H1 (cell line): ENCODE measurements at regions not wholly inside any gene's neighbourhood (a gene's known extent, or its start where the extent isn't known, plus 50 kb on each side); places are given as distances from the start of the nearest gene placed in this dataset.

Source experiments
- CTCF ChIA-PET: fragments of 300-600 bp; sonication (Branson Sonifier 250); formaldehyde crosslinking; loops from one replicate; lab custom pipeline; 2021; ENCODE audit not compliant: partially characterized antibody; lab: Charles Lee
- POLR2A ChIA-PET: fragments of 300-600 bp; sonication (Branson Sonifier 250); formaldehyde crosslinking; loops from one replicate; lab custom pipeline; 2021; ENCODE audit warnings: inconsistent platforms; ENCODE audit not compliant: partially characterized antibody; lab: Charles Lee
- DNase-seq, 2 experiments: peaks; one replicate each; pipeline versions ENCODE4 v3.0.0 to v3.0.0-alpha.2; 2010 to 2022; ENCODE audit warnings: low spot score in 2 of 2, low read depth in 1 of 2, mixed read lengths in 1 of 2
- FAIRE-seq: peaks from 2 replicates; lab custom pipeline; 2011; peaks lifted over from hg19 to GRCh38; lab: Jason Lieb, UNC
- H2AFZ ChIP-seq: 2 replicates; pipeline ENCODE4 v1.8.1; 2012; ENCODE audit warnings: low read length, inconsistent platforms
- H2AK5ac ChIP-seq: 2 replicates; pipeline ENCODE4 v1.6.1; 2013; ENCODE audit warnings: low read depth, low read length
- H2BK120ac ChIP-seq: replicated peaks from 2 replicates; pipeline ENCODE3; 2013; ENCODE audit warnings: low read depth, low read length, inconsistent platforms
- H2BK12ac ChIP-seq: 2 replicates; pipeline ENCODE4 v1.6.1; 2013; ENCODE audit warnings: low read depth, low read length
- H2BK15ac ChIP-seq: 2 replicates; pipeline ENCODE4 v1.6.1; 2013; ENCODE audit warnings: low read length
- H2BK20ac ChIP-seq: 2 replicates; pipeline ENCODE4 v1.6.1; 2013; ENCODE audit warnings: low read length
- H2BK5ac ChIP-seq: 2 replicates; pipeline ENCODE4 v1.6.1; 2013; ENCODE audit warnings: low read depth, low read length
- H3K14ac ChIP-seq: 2 replicates; pipeline ENCODE4 v1.6.1; 2013; ENCODE audit warnings: inconsistent platforms; ENCODE audit not compliant: insufficient read length
- H3K18ac ChIP-seq: 2 replicates; pipeline ENCODE4 v1.6.1; 2013; ENCODE audit warnings: low read length; ENCODE audit errors: extremely low read depth
- H3K23ac ChIP-seq: 2 replicates; pipeline ENCODE4 v1.6.1; 2013; ENCODE audit warnings: inconsistent platforms; ENCODE audit not compliant: insufficient read length
- H3K23me2 ChIP-seq: 2 replicates; pipeline ENCODE4 v1.6.1; 2013; ENCODE audit warnings: low read depth, low read length
- H3K27ac ChIP-seq: 2 replicates; pipeline ENCODE4 v1.6.1; 2011; ENCODE audit warnings: low read depth, low read length, inconsistent platforms
- H3K27me3 ChIP-seq, 4 experiments: replicated peaks in 1 of 4; 1 replicate in 1 of 4; 2 replicates in 3 of 4; pipeline versions ENCODE4 v1.6.1 to v1.8.1; 2011 to 2013; ENCODE audit warnings: low read length in 3 of 4, mild to moderate bottlenecking in 3 of 4, inconsistent platforms in 2 of 4, mixed read lengths in 2 of 4, moderate library complexity in 1 of 4; ENCODE audit not compliant: control insufficient read depth in 3 of 4, insufficient read depth in 3 of 4; ENCODE audit errors: extremely low read depth in 1 of 4
- H3K36me3 ChIP-seq, 4 experiments: 2 replicates each; pipeline versions ENCODE4 v1.6.1 to v1.8.1; 2011 to 2013; ENCODE audit warnings: mild to moderate bottlenecking in 4 of 4, low read length in 3 of 4, moderate library complexity in 2 of 4, control low read depth in 1 of 4, inconsistent platforms in 1 of 4; ENCODE audit not compliant: insufficient read depth in 4 of 4, control insufficient read depth in 2 of 4
- H3K4ac ChIP-seq: replicated peaks from 2 replicates; pipeline ENCODE3; 2013; ENCODE audit warnings: low read length, low read depth, mixed read lengths, inconsistent platforms; ENCODE audit not compliant: insufficient read length
- H3K4me1 ChIP-seq, 4 experiments: replicated peaks in 1 of 4; 1 replicate in 1 of 4; 2 replicates in 3 of 4; pipeline versions ENCODE4 v1.6.1 to v1.8.1; 2011 to 2013; ENCODE audit warnings: low read length in 3 of 4, inconsistent platforms in 2 of 4, mixed read lengths in 1 of 4; ENCODE audit not compliant: insufficient read depth in 4 of 4, control insufficient read depth in 3 of 4
- H3K4me2 ChIP-seq, 2 experiments: 2 replicates each; pipeline versions ENCODE4 v1.6.1 to v1.8.1; 2011 to 2013; ENCODE audit warnings: low read depth in 2 of 2, low read length in 2 of 2, control low read depth in 1 of 2, inconsistent platforms in 1 of 2, mild to moderate bottlenecking in 1 of 2; ENCODE audit not compliant: insufficient read depth in 1 of 2
- H3K4me3 ChIP-seq, 4 experiments: fragments of 200-600, 300-600 bp in 1 of 4; sonication (generic), shearing (Covaris generic), sonication (Bioruptor Twin) in 1 of 4; 2 replicates each; pipeline versions ENCODE4 v1.5.1 to v1.8.1; 2011 to 2016; ENCODE audit warnings: low read length in 4 of 4, low read depth in 3 of 4, control low read depth in 2 of 4, inconsistent platforms in 2 of 4, mild to moderate bottlenecking in 2 of 4, mixed read lengths in 1 of 4, moderate library complexity in 1 of 4; ENCODE audit not compliant: insufficient read depth in 2 of 4; ENCODE audit errors: extremely low read depth in 1 of 4
- H3K56ac ChIP-seq: replicated peaks from 2 replicates; pipeline ENCODE3; 2013; ENCODE audit warnings: low read depth, mild to moderate bottlenecking, mixed read lengths, low read length, inconsistent platforms; ENCODE audit not compliant: insufficient read length
- H3K79me1 ChIP-seq: 2 replicates; pipeline ENCODE4 v1.6.1; 2013; ENCODE audit warnings: low read depth, low read length, control low read depth
- H3K79me2 ChIP-seq, 2 experiments: 2 replicates each; pipeline versions ENCODE4 v1.6.1 to v1.8.1; 2012 to 2013; ENCODE audit warnings: low read length in 2 of 2, mild to moderate bottlenecking in 2 of 2, inconsistent platforms in 1 of 2; ENCODE audit not compliant: insufficient read depth in 2 of 2, control insufficient read depth in 1 of 2
- H3K9ac ChIP-seq, 4 experiments: replicated peaks in 1 of 4; 1 replicate in 1 of 4; 2 replicates in 3 of 4; pipeline versions ENCODE4 v1.6.1 to v1.8.1; 2011 to 2013; ENCODE audit warnings: low read depth in 3 of 4, low read length in 3 of 4, control low read depth in 2 of 4, mild to moderate bottlenecking in 2 of 4, moderate library complexity in 2 of 4, inconsistent platforms in 1 of 4; ENCODE audit errors: extremely low read depth in 1 of 4
- H3K9me3 ChIP-seq, 2 experiments: 2 replicates each; pipeline versions ENCODE4 v1.6.1 to v1.8.1; 2012 to 2013; ENCODE audit warnings: mild to moderate bottlenecking in 2 of 2, moderate library complexity in 2 of 2, control low read depth in 1 of 2, inconsistent platforms in 1 of 2, low read depth in 1 of 2, low read length in 1 of 2, mixed read lengths in 1 of 2; ENCODE audit not compliant: insufficient read depth in 2 of 2
- H4K20me1 ChIP-seq, 2 experiments: replicated peaks in 1 of 2; 2 replicates each; pipeline versions ENCODE3 to v1.8.1; 2011 to 2013; ENCODE audit warnings: inconsistent platforms in 2 of 2, low read length in 2 of 2, mild to moderate bottlenecking in 1 of 2; ENCODE audit not compliant: insufficient read depth in 2 of 2, control insufficient read depth in 1 of 2
- H4K5ac ChIP-seq: 2 replicates; pipeline ENCODE4 v1.6.1; 2013; ENCODE audit warnings: low read length, low read depth, mixed read lengths, inconsistent platforms; ENCODE audit not compliant: insufficient read length
- H4K8ac ChIP-seq: 2 replicates; pipeline ENCODE4 v1.8.0; 2013; ENCODE audit warnings: mild to moderate bottlenecking, moderate library complexity, low read length, inconsistent platforms; ENCODE audit not compliant: insufficient read depth; ENCODE audit errors: extremely low read depth
- H4K91ac ChIP-seq: replicated peaks from 2 replicates; pipeline ENCODE3; 2013; ENCODE audit warnings: low read length, mixed read lengths, inconsistent platforms; ENCODE audit not compliant: insufficient read length
- BACH1 ChIP-seq: IDR thresholded peaks from 2 replicates; pipeline ENCODE4 v1.6.1; 2012; ENCODE audit warnings: low read length, improper control_type of control experiment
- CBX5 ChIP-seq: fragments of 300-800, 300-1000 bp; sonication (generic); IDR thresholded peaks from 2 replicates; pipeline ENCODE4 v1.7.1; 2016; ENCODE audit warnings: antibody characterized with exemption, low read length, low read depth
- CBX8 ChIP-seq: fragments of 300-800, 300-1000 bp; sonication (generic); IDR thresholded peaks from 2 replicates; pipeline ENCODE4 v1.7.1; 2016; ENCODE audit warnings: low read depth, low read length, borderline replicate concordance
- CREB1 ChIP-seq: IDR thresholded peaks from 2 replicates; pipeline ENCODE4 v1.6.1; 2012; ENCODE audit warnings: inconsistent platforms
- GTF2F1 ChIP-seq: IDR thresholded peaks from 2 replicates; pipeline ENCODE4 v1.6.1; 2012; ENCODE audit warnings: low read depth, low read length, improper control_type of control experiment, borderline replicate concordance
- HDAC6 ChIP-seq: IDR thresholded peaks from one replicate; pipeline ENCODE4 v1.7.1; 2012; ENCODE audit warnings: low read depth, mild to moderate bottlenecking, inconsistent platforms, low read length, moderate library complexity
- KDM5A ChIP-seq: fragments of 200-600 bp; IDR thresholded peaks from 2 replicates; pipeline ENCODE4 v1.7.1; 2012; ENCODE audit warnings: mild to moderate bottlenecking, low read length, inconsistent platforms, mixed read lengths
- RFX5 ChIP-seq: IDR thresholded peaks from 2 replicates; pipeline ENCODE4 v1.6.1; 2011; ENCODE audit warnings: low read depth, low read length, improper control_type of control experiment, borderline replicate concordance
- RXRA ChIP-seq: IDR thresholded peaks from 2 replicates; pipeline ENCODE4 v1.6.1; 2011; ENCODE audit warnings: low read depth, mild to moderate bottlenecking, low read length, moderate library complexity; ENCODE audit not compliant: insufficient read depth

DNA sequence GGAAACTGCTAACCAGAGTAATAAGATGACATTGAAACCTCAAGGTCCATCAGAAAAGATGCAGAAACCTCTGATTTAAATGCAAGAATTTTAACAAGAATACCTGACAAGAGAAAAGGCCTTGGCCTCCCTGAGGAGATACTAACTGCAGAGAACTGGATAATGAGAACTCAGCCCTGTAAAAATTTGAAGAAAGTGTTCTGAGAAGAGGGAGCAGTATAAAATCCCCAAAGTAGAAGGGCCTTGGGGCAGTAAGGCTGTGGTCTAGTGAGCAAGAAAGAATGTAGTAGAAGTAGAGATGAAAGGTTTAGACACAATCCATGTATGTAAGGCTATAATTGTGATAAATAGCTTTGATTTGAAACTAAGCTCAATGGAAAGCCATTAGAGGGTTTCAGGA is 394.1 kb downstream of the ZBBX start:
- H3K4me3 ChIP-seq = no peak overlapping the region
- H2BK20ac ChIP-seq = no peak overlapping the region
- H3K4me1 ChIP-seq = no peaks in the 10 kb centered on the region
- H3K27me3 ChIP-seq = no peaks in the 10 kb centered on the region
- H3K23ac ChIP-seq = no peak overlapping the region
- no peak overlapping the region for H3K9ac ChIP-seq
- no peaks in the 10 kb centered on the region for H3K79me2 ChIP-seq
- no peak overlapping the region for H4K5ac ChIP-seq
- no peak overlapping the region for H4K8ac ChIP-seq
- no peak overlapping the region for H2AK5ac ChIP-seq
- no peak overlapping the region for H2BK12ac ChIP-seq
- no peaks in the 10 kb centered on the region for H4K20me1 ChIP-seq
- no peak overlapping the region for H2BK5ac ChIP-seq
- H3K9me3 ChIP-seq = no peaks in the 10 kb centered on the region
- no peak overlapping the region for H2AFZ ChIP-seq
- no peak overlapping the region for H2BK120ac ChIP-seq
- no peaks in the 10 kb centered on the region for H3K79me1 ChIP-seq
- no peak overlapping the region for H3K27ac ChIP-seq
- no peak overlapping the region for H3K56ac ChIP-seq
- no peak for FAIRE-seq
- no peak overlapping the region for H3K14ac ChIP-seq
- CTCF ChIA-PET = no interaction called here
- no peaks in the 10 kb centered on the region for H3K23me2 ChIP-seq
- DNase-seq = no peak
- no peak overlapping the region for H3K18ac ChIP-seq
- no peak overlapping the region for H3K4ac ChIP-seq
- H4K91ac ChIP-seq = no peak overlapping the region
- H3K4me2 ChIP-seq = no peak overlapping the region
- H2BK15ac ChIP-seq = no peak overlapping the region
- no peak for TF ChIP-seq GTF2F1
- no peak for TF ChIP-seq RFX5
- no peak for TF ChIP-seq CREB1
- TF ChIP-seq CBX8 = no peak
- no peak for TF ChIP-seq HDAC6
- TF ChIP-seq KDM5A = no peak
- no peak for TF ChIP-seq CBX5
- TF ChIP-seq RXRA = no peak
- TF ChIP-seq BACH1 = no peak
- POLR2A ChIA-PET = no interaction called here
- no peaks in the 10 kb centered on the region for H3K36me3 ChIP-seq
